Breast epithelium (tissue), 3 donors: ENCODE measurements at regions not wholly inside any gene's neighbourhood (a gene's known extent, or its start where the extent isn't known, plus 50 kb on each side); places are given as distances from the start of the nearest gene placed in this dataset.

Source experiments
- POLR2A ChIP-seq: fragments of 450-650 bp; IDR thresholded peaks from one replicate; pipeline ENCODE4 v1.6.1; 2016; ENCODE audit warnings: antibody characterized with exemption, mild to moderate bottlenecking, moderate library complexity
- POLR2AphosphoS5 ChIP-seq, 3 donors: sonication (generic); formaldehyde crosslinking; IDR thresholded peaks; one replicate each; pipeline ENCODE4 v1.6.1; 2017; ENCODE audit warnings: antibody characterized with exemption in 3 of 3
- TF ChIP-seq, protein P1 (sequence below), 3 donors: fragments of 450-650 bp; IDR thresholded peaks; one replicate each; pipeline ENCODE4 v1.5.1; 2016 to 2017; ENCODE audit warnings: antibody characterized with exemption in 3 of 3, mild to moderate bottlenecking in 3 of 3, moderate library complexity in 3 of 3

DNA sequence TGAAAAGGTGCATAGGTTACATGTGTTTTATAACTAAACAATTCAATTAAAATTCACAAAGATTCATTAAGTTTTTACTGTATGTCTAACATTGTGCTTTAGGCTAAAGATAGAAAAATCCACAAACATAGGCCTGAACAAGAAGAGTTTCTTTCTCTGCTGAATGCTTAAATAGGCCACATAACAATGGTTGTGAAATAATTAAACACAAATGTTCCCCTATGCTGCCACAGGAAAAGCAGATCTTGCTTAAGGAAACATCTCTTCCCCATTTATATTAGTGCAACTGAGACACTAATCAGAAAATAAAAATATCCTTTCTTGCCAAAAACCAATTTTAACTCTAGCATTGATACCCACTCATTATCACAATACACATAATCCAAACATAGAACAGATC, 725.4 kb upstream of the DPPA4 start:
- no peak for TF ChIP-seq POLR2AphosphoS5 (IDR thresholded peaks at IDR 0.05)
- TF ChIP-seq, protein P1, sequence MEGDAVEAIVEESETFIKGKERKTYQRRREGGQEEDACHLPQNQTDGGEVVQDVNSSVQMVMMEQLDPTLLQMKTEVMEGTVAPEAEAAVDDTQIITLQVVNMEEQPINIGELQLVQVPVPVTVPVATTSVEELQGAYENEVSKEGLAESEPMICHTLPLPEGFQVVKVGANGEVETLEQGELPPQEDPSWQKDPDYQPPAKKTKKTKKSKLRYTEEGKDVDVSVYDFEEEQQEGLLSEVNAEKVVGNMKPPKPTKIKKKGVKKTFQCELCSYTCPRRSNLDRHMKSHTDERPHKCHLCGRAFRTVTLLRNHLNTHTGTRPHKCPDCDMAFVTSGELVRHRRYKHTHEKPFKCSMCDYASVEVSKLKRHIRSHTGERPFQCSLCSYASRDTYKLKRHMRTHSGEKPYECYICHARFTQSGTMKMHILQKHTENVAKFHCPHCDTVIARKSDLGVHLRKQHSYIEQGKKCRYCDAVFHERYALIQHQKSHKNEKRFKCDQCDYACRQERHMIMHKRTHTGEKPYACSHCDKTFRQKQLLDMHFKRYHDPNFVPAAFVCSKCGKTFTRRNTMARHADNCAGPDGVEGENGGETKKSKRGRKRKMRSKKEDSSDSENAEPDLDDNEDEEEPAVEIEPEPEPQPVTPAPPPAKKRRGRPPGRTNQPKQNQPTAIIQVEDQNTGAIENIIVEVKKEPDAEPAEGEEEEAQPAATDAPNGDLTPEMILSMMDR (IDR thresholded peaks at IDR 0.05) = no peak
- no peak for TF ChIP-seq POLR2A
